A549 (cell line): ENCODE measurements at regions not wholly inside any gene's neighbourhood (a gene's known extent, or its start where the extent isn't known, plus 50 kb on each side); places are given as distances from the start of the nearest gene placed in this dataset.

ENCODE experiments used
- POLR2AphosphoS2 ChIP-seq: conservative IDR thresholded peaks from 2 replicates; pipeline ENCODE4 v1.6.1; 2012; ENCODE audit warnings: low read length, improper control_type of control experiment, inconsistent platforms
- ZNF302 ChIP-seq: fragments of 250-450 bp; sonication (Bioruptor Pico); IDR thresholded peaks from 2 replicates; pipeline ENCODE4 v1.9.0; 2021; ENCODE audit warnings: inconsistent platforms, mild to moderate bottlenecking, moderate library complexity

GRCh38 chr13:23042181-23042580 is 138.6 kb upstream of the SGCG start:
- no peak for TF ChIP-seq ZNF302 (CRISPR knock-in tag)
- no peak for TF ChIP-seq POLR2AphosphoS2
